HAP-1 (cell line): ENCODE measurements at regions not wholly inside any gene's neighbourhood (a gene's known extent, or its start where the extent isn't known, plus 50 kb on each side); places are given as distances from the start of the nearest gene placed in this dataset.
A peak's percentile ranks its signal among the peaks of the same experiment; 100 is the strongest.

ENCODE experiments used
- DNase-seq, 2 experiments: peaks; one replicate each; pipeline ENCODE4 v3.0.0-alpha.2; 2016 to 2020; ENCODE audit warnings: low spot score in 2 of 2
- H3K27me3 ChIP-seq: fragments of 250-450 bp; sonication (Bioruptor Pico); 2 replicates; pipeline ENCODE4 v1.5.1; 2020; ENCODE audit warnings: low read depth, mild to moderate bottlenecking, moderate library complexity
- H3K36me3 ChIP-seq: fragments of 250-450 bp; sonication (Bioruptor Pico); replicated peaks from 2 replicates; pipeline ENCODE4 v1.5.1; 2020; ENCODE audit warnings: mild to moderate bottlenecking
- H3K4me1 ChIP-seq: fragments of 250-450 bp; sonication (Bioruptor Pico); 2 replicates; pipeline ENCODE4 v1.5.1; 2020; ENCODE audit warnings: mild to moderate bottlenecking
- H3K4me3 ChIP-seq: fragments of 250-450 bp; sonication (Bioruptor Pico); 2 replicates; pipeline ENCODE4 v1.5.1; 2020; ENCODE audit warnings: mild to moderate bottlenecking, moderate library complexity
- H3K9me3 ChIP-seq: fragments of 250-450 bp; sonication (Bioruptor Pico); 2 replicates; pipeline ENCODE4 v1.5.1; 2020; ENCODE audit warnings: mild to moderate bottlenecking, moderate library complexity
- in situ Hi-C: fragments of 300-500 bp; cut with MboI; formaldehyde crosslinking; loops from 3 replicates; pipeline ENCODE4 v1.14.3; 2020; ENCODE audit warnings: low sequenced_read_pairs, inconsistent platforms, mixed read lengths

- Histone ChIP-seq H3K4me3 (no peak overlapping the region), H3K9me3 (no peaks in the 10 kb centered on the region), H3K4me1 (no peaks in the 10 kb centered on the region), H3K27me3 (no peaks in the 10 kb centered on the region), H3K36me3 (no peaks in the 10 kb centered on the region)
- in situ Hi-C loops: no loop called here
- no peak for DNase-seq
Measured at GRCh38 chr18:10367836-10368235, 86.6 kb upstream of the APCDD1 start.

- H3K4me3 ChIP-seq: no peak overlapping the region
- no peaks in the 10 kb centered on the region for H3K4me1 ChIP-seq
- no peaks in the 10 kb centered on the region for H3K9me3 ChIP-seq
- in situ Hi-C loops: no loop called here
- no peaks in the 10 kb centered on the region for H3K27me3 ChIP-seq
- H3K36me3 ChIP-seq: no peaks in the 10 kb centered on the region
- DNase-seq: no peak
Measured at GRCh38 chr18:10368456-10369453, 85.7 kb upstream of the APCDD1 start.

- in situ Hi-C loops: no loop called here
- Histone ChIP-seq H3K27me3 (no peaks in the 10 kb centered on the region), H3K36me3 (no peaks in the 10 kb centered on the region), H3K9me3 (no peaks in the 10 kb centered on the region), H3K4me3 (no peak overlapping the region), H3K4me1 (peaks cover 11% of the 10 kb centered on the region)
- no peak for DNase-seq
Measured at GRCh38 chr18:10370716-10371115, 83.7 kb upstream of the APCDD1 start.

- Histone ChIP-seq H3K4me1 (peaks cover 11% of the 10 kb centered on the region), H3K4me3 (no peak overlapping the region), H3K36me3 (no peaks in the 10 kb centered on the region), H3K27me3 (no peaks in the 10 kb centered on the region), H3K9me3 (no peaks in the 10 kb centered on the region)
- in situ Hi-C loops: no loop called here
- DNase-seq: no peak
Measured at GRCh38 chr18:10371165-10371564, 83.3 kb upstream of the APCDD1 start.

- H3K9me3 ChIP-seq: no peaks in the 10 kb centered on the region
- no peaks in the 10 kb centered on the region for H3K27me3 ChIP-seq
- H3K36me3 ChIP-seq: no peaks in the 10 kb centered on the region
- H3K4me1 ChIP-seq: peaks cover 11% of the 10 kb centered on the region
- no peak overlapping the region for H3K4me3 ChIP-seq
- DNase-seq: no peak
- in situ Hi-C loops: no loop called here
Measured at GRCh38 chr18:10374195-10374594, 80.2 kb upstream of the APCDD1 start.

- peak; percentile 74 to 78 for DNase-seq
- Histone ChIP-seq H3K36me3 (no peaks in the 10 kb centered on the region), H3K4me1 (peaks cover 11% of the 10 kb centered on the region), H3K9me3 (no peaks in the 10 kb centered on the region), H3K27me3 (no peaks in the 10 kb centered on the region), H3K4me3 (no peak overlapping the region)
- in situ Hi-C loops: no loop called here
Measured at GRCh38 chr18:10374636-10375293, 79.7 kb upstream of the APCDD1 start.

GRCh38 chr18:10376731-10377130 lies 77.7 kb upstream of the APCDD1 start:
- no peak for DNase-seq
- Histone ChIP-seq H3K27me3 (no peaks in the 10 kb centered on the region), H3K4me1 (peaks cover 11% of the 10 kb centered on the region), H3K36me3 (no peaks in the 10 kb centered on the region), H3K9me3 (peaks cover 4% of the 10 kb centered on the region; the same call in 1 of the 2 replicates), H3K4me3 (no peak overlapping the region)
- in situ Hi-C loops: no loop called here

GRCh38 chr18:10377956-10378355 lies 76.5 kb upstream of the APCDD1 start:
- H3K27me3 ChIP-seq: no peaks in the 10 kb centered on the region
- in situ Hi-C loops: no loop called here
- no peak overlapping the region for H3K4me3 ChIP-seq
- peaks cover 11% of the 10 kb centered on the region for H3K4me1 ChIP-seq
- H3K36me3 ChIP-seq: no peaks in the 10 kb centered on the region
- peaks cover 4% of the 10 kb centered on the region; the same call in 1 of the 2 replicates for H3K9me3 ChIP-seq
- DNase-seq: no peak

- DNase-seq: no peak
- peaks cover 4% of the 10 kb centered on the region; the same call in 1 of the 2 replicates for H3K9me3 ChIP-seq
- H3K36me3 ChIP-seq: no peaks in the 10 kb centered on the region
- H3K4me3 ChIP-seq: no peak overlapping the region
- in situ Hi-C loops: no loop called here
- no peaks in the 10 kb centered on the region for H3K27me3 ChIP-seq
- peaks cover 11% of the 10 kb centered on the region for H3K4me1 ChIP-seq
Measured at GRCh38 chr18:10378688-10379420, 75.6 kb upstream of the APCDD1 start.

- in situ Hi-C loops: no loop called here
- DNase-seq: no peak
Measured at GRCh38 chr18:10379522-10379921, 74.9 kb upstream of the APCDD1 start.

GRCh38 chr18:10381516-10381915 lies 72.9 kb upstream of the APCDD1 start:
- H3K4me3 ChIP-seq: no peak overlapping the region
- no peak for DNase-seq
- H3K36me3 ChIP-seq: no peaks in the 10 kb centered on the region
- no peaks in the 10 kb centered on the region for H3K4me1 ChIP-seq
- peaks cover 4% of the 10 kb centered on the region; the same call in 1 of the 2 replicates for H3K9me3 ChIP-seq
- H3K27me3 ChIP-seq: no peaks in the 10 kb centered on the region
- in situ Hi-C loops: no loop called here

More at GRCh38 chr18:10379522-10379921, 74.9 kb upstream of the APCDD1 start:
- Histone ChIP-seq H3K4me3 (no peak overlapping the region), H3K36me3 (no peaks in the 10 kb centered on the region), H3K9me3 (peaks cover 4% of the 10 kb centered on the region; the same call in 1 of the 2 replicates), H3K27me3 (no peaks in the 10 kb centered on the region), H3K4me1 (peaks cover 7% of the 10 kb centered on the region)

GRCh38 chr18:10381951-10382350 lies 72.5 kb upstream of the APCDD1 start:
- H3K4me1 ChIP-seq: no peaks in the 10 kb centered on the region
- in situ Hi-C loops: no loop called here
- peaks cover 4% of the 10 kb centered on the region; the same call in 1 of the 2 replicates for H3K9me3 ChIP-seq
- H3K36me3 ChIP-seq: no peaks in the 10 kb centered on the region
- H3K4me3 ChIP-seq: no peak overlapping the region
- no peaks in the 10 kb centered on the region for H3K27me3 ChIP-seq
- no peak for DNase-seq

- Histone ChIP-seq H3K4me3 (no peak overlapping the region), H3K9me3 (no peaks in the 10 kb centered on the region), H3K27me3 (no peaks in the 10 kb centered on the region), H3K36me3 (no peaks in the 10 kb centered on the region), H3K4me1 (no peaks in the 10 kb centered on the region)
- DNase-seq: no peak
- in situ Hi-C loops: no loop called here
Measured at GRCh38 chr18:10386049-10386448, 68.4 kb upstream of the APCDD1 start.
